ENCODE measurements at regions not wholly inside any gene's neighbourhood (a gene's known extent, or its start where the extent isn't known, plus 50 kb on each side); places are given as distances from the start of the nearest gene placed in this dataset.

DNA sequence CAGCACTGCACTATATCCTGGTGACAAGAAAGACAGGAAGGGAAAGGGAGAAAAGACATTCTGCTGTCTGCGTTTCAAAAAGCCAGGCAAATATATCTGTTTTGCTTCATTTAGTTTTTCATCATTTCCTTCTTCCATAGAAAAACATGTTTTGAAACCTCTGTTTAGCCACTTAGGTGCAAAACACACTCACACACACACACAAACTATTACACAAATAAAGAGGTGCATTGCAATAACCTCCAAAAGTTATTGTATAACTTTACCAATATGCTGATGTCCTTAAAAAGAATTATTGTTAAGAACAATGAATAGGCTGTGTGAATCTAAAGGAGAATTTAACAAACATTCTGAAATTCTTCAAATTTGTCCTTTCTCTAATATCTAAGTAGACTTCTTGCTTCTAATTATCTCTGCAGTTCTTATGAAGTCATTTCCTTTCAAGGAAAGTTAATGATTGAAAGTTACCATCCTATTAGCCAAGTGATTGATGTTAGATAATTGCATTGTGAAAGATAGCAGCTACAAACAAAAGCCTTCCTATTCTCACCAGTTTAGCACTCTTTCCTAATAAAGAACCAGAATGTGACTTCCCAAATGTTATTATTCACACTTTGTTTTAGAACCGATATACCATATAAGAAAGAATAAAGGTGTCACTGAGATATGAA is 516.7 kb downstream of the KCNJ3 start:
- TF ChIP-seq, protein P1, sequence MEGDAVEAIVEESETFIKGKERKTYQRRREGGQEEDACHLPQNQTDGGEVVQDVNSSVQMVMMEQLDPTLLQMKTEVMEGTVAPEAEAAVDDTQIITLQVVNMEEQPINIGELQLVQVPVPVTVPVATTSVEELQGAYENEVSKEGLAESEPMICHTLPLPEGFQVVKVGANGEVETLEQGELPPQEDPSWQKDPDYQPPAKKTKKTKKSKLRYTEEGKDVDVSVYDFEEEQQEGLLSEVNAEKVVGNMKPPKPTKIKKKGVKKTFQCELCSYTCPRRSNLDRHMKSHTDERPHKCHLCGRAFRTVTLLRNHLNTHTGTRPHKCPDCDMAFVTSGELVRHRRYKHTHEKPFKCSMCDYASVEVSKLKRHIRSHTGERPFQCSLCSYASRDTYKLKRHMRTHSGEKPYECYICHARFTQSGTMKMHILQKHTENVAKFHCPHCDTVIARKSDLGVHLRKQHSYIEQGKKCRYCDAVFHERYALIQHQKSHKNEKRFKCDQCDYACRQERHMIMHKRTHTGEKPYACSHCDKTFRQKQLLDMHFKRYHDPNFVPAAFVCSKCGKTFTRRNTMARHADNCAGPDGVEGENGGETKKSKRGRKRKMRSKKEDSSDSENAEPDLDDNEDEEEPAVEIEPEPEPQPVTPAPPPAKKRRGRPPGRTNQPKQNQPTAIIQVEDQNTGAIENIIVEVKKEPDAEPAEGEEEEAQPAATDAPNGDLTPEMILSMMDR (IDR thresholded peaks at IDR 0.05) = no peak
- TF ChIP-seq POLR2A (IDR thresholded peaks at IDR 0.05) = no peak

Measured in heart left ventricle (tissue), 13 donors.